ENCODE measurements at regions not wholly inside any gene's neighbourhood (a gene's known extent, or its start where the extent isn't known, plus 50 kb on each side); places are given as distances from the start of the nearest gene placed in this dataset.

DNA sequence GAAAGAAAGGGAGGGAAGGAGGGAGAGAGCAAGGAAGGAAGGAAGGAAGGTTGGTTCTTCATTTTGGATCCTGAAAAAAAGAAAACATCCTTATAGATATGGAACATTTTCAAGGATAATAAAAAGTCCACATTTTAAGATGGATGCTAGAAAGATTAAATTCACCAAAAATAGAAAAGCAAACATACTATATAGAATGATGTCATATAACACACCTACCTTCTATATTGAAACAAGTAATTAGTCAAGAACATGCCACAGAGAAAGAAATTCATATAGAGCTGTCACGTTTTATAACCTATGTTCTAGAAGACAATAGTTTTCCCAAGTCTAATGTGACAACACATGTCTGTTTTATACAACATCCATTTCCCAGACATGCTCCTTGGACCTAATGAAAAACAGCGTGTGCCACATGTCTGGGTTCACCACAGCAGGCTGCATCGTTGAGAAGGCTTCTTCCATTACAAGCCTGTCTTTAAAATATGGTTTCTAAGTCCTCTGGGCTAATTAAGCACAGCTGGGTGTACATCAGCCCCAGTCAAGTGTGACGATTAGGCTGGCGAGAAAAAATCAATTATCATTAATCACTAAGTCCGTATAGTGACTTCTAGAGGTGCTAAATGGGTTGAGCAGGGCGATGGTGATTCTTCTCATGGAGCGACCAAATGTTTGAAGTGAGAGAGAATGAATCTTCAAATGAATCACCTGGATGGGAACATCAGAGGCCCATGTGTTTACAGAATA is 301.8 kb downstream of the TLE1 start:
- no peak for DNase-seq

DNA sequence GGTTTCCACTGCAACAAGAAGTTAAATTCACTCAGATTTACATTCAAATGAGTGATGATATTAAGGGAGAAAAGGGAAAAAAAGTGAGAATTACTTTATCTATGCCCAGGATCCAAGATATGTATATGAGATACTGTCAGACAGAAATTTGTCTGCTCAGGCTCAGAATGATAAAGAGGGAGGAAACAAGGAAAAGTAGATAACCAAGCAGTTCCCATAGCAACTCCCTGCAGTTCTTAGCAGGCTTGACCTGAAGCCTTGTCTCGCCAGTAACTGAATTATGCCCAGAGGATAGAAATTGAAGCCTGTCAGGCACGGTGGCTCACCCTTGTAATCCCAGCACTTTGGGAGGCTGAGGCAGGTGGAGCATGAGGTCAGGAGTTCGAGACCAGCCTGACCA is 304.4 kb downstream of the TLE1 start:
- peak; percentile 0 for DNase-seq

DNA sequence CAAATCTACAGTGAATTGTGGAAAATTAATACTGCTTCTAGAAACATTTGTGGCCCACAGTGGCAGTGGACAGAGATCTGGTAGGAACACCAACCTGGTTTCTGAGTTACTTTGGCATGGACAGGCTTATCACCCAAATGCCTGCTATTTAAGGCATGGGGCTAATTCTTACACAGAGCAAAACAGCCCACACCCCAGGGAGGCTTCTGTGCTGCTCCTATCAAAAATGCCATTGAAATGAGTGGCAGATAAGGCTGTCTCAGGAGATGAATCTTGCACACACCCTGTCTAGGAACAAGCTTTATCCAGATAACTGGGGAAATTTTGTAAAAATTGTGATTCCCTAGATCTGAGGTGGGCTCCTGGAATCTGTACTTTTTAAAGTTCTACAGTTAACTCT is 307.1 kb downstream of the TLE1 start:
- DNase-seq = no peak

DNA sequence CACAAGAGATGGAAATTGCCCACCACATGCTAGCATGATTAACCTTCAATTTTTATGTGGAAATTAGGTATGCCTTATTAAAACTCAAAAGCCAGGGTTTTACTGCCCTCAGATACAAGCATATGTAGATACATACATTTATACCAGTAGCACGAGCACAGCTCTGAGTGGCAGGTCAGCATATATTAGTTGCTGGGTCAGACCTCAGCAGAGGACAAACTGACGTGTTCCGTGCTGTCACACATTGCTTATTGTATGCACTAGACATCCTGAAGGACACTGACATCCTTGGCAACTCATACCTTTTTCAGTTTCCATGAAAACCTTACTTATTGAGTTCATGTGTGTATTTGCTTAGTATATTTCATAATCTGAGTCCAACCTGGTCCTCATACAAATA is 307.7 kb downstream of the TLE1 start:
- no peak for DNase-seq

DNA sequence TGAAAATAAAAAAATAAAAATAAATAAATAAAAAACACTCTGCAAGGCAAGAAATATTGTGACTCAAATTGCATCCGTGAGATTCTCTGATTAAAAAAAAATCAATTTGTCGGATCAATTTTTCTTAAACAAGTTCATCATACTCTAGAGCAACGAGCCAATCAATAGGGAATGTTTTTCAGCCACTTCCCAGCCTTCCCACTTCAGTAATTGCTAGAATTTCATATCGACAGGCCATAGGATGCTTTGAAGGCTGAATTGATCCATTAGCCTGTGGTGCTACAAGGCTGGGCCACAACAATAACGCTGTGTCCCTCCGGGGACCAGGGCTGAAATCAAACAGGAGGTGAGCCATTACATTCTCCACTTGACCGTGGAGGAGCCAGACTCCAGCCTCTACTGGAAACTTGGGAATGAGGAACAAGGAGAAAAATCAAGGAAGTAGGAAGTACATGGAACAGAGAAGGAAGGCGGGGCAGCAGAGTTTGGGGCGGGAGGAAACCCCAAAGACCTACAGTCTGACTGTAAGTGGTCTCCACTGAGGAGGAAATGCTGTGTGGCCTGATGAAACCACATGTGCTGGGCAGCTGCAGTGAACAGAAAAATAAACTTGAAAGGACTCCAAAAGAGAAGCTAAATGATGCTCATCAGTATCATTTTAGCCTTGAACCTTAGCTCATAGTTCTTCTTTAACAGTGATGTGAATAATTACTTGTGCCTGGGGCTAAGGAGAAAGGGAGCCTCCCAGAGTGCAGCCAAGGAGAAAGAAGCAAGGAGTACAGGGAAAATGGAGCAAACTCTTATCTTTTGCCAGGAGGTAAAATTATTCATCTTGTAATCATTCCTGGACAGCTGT is 308.6 kb downstream of the TLE1 start:
- no peak for DNase-seq

DNA sequence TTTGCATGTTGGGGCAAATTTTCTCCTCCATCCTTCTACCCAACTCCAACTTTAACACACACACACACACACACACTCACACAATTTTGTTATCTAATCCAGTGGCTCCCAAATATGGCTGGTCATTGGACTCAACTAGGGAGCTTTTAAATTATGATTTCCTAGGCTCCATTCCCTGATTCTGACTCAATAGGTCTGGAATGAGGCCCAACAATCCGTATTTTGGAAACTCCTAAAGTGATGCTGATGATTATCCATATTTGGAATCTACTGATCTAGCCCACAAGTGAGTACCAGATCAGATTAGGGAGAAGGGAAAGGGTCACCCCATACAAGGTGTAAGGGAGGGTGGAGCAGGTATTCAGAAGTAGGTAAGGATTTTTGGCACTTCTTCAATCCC is 309.7 kb downstream of the TLE1 start:
- no peak for DNase-seq

DNA sequence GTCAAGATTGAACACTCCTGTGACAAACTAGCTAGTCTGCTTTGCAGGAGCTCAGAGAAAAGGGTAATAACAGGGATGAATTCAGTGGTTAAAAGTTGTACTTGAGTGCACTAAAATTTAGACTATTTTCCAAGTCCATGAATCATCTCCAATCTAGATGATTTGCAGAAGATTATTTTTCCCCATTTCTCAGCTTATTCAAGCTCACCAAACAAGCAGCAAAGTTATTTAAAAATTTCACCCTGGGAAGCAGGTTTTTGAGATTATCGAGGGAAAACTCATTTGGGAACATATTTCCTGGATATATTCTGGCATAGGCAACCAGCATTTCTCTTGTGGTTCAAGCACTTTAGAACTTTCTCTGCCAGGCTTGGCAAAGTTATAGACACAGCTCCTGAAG is 311.4 kb downstream of the TLE1 start:
- no peak for DNase-seq

DNA sequence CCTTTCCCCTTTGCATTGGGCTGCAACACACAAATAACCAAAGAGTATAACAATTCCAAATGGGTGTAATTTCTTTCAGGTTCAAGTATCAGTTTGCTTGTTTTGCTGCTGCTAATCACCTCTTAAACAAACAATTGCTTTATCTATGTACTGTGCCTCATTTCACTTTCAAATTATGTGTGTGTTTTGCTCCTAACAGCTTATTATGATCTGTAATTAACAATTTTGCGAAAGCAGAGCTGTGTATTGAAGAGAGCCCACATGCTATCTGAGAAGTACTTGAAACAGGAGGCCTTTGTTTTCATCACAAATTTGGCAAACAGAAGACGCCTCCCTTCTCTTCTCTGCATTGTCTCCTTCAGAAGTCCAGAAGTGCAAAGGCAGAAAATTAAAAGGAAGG is 312.0 kb downstream of the TLE1 start:
- DNase-seq = no peak

DNA sequence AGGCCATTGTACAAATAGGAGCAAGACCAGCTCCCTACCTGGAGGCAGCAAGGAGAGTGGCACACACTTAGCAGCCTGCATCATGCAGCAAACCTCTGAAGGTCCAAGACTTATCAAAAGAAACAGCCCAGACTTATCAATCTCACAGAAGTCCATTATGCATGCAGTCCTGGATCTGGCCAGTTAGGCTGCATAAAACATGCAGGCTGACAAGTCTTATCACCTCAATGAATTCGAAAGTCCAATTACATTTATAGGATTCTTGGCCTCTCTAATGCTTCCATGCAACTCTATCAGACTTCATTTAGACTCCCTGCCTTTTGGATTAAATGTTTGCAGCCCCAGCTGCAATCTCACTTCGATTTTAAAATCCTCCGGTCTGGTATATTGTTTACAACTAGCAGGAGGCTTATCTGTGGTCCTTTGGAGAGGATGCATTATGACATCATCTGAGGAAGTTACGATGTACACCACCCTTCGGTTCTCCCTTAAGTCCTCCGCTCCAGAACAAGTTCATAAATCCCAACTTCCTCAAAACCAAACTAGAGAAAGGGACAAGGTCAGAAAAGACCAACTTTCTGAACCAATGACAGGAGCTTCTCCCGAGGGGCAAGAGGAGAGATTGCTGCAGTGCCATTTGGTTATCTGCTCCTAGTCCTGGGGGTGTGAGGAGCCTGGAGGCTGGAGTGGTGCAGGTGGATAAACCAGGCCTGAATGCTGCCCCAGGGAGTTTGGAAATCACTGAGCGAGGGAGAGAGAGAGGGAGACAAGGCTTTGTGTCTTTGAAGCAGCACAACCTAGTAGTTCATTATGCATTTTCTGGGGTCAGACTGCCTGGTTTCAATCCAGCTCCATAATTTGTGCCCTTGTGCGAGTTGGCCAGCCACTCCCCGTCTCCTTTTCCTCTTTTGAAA is 313.9 kb downstream of the TLE1 start:
- DNase-seq = no peak

DNA sequence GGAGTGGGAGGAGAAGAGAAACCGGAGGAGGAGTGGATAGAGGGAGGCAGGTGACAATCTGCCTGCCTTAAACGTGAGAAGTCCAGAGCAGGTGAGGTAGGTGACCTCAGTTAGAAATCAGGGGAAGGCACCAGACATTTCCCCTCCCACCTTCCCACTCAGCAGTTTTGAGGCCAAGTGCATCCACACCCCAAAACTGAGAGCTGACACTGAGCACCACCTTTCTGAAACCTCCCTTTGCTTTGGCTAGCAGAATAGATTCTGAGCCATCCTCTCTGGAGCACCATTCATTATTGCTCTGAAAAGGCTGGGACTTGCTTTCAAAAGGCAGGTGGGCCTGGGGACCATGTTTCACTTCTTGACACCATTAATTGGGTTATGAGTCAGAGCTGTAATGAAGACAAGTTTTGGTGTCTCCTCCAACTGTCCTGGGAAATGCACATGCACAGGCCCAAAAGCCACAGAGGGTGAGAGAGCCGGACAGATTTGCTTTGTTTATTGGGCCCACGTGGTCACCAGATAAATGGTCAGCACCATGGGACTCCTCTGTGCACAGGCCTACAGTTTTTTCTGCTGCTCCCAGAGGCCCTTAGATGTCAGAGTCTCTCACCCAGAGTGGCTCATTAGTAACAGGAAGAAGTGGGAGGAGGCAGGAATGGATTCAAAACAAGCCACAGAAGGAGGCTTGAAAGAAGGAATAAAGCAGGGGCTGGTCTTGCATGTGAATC is 314.7 kb downstream of the TLE1 start:
- DNase-seq = no peak

DNA sequence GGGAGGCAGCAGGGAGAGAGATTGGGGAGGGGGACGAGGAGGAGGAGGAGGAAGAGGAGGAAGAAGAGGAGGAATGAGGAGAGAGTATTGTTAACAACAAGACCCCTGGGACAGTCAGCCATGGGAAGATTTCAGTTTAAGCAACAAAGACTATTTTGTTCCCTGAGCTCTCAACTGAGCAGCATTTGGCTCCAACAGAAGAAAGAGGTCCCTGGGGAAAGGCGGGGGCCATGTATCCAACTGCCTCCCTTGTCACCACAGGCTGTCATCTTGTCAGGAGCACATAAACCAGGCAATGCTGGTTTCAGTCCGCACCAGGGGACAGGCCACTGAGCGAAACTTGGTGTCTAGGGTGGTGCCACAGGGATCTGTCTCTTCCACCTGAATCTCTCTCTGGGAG is 316.1 kb downstream of the TLE1 start:
- no peak for DNase-seq

DNA sequence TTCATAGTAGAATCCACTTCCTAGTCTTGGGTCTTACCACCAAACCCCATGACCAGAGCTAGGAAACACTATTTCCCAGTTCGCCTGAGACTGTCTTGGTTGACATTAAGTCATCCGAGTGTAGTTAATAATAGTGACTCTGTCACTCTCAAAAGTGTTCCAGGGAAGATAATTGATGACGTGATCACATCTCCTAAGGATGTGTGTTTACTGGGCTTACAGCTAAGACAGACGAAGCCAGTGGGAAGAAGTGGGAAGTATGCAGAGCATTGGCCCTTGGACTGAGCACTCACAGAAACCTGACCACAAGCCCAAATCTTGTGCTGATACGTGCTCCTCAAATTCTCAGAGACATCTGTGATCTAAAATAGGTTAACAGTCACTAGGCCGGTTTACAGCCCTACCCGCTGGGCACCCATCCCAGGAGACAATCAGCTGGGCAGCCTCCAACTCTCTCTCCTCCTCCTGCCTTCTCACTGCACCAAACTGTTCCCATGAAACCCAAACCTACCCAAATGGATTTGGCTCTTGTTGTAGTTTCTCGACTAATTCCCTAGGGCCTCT is 316.6 kb downstream of the TLE1 start:
- no peak for DNase-seq

DNA sequence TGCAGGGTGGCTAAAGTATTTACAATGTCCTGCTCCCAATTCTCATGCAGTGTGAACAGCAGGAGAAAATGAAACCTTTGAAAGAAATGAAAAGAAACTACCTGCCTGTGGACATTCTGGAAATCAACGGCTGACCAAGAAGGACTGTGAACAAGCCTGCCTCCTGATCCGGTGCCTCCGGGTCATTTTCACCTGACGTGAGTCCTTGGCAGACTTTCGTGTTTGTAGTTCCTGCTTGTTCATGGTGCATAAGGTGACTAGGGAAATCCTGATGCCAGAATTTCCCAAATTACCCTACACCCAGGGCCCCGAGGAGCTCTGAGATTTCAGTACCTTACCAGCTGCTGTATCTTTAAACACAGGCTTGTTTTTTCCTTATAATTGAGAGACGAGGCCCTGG is 317.5 kb downstream of the TLE1 start:
- DNase-seq = no peak

DNA sequence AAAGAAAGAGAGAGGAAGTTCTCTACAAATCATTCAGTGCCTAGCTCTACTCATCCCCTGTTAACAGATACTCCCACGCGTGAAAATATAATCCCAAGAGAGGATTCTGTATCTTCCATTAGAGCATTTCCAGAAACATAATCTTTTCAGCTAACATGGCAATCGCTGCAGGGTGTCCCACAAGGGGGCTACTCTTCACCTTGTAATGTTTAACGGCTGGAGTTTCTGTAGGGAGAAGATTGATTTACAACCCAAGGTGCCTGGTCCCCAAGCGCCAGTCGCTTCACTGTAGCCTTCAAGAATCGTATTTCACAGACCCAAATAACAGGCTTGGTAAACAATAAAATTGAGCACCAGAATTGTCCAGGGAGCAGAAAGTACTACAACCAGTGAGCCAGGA is 318.7 kb downstream of the TLE1 start:
- DNase-seq = no peak

DNA sequence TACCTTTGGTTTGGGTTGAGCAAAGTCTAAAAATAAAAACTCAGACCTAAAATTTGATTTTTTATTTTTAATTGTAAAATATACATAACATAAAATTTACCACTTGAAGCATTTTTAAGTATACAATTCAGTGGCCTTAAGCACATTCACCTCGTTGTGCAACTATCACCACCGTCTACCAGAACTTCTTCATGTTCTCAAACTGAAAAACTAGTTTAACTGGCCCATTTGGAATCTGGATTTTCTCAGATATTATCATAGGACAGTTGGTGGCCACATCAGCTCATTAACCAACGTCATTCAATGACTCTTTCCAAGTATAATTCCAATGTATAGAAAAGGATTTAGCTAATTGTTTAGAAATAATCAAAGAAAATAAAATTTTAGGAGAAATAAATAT is 319.3 kb downstream of the TLE1 start:
- DNase-seq = no peak

DNA sequence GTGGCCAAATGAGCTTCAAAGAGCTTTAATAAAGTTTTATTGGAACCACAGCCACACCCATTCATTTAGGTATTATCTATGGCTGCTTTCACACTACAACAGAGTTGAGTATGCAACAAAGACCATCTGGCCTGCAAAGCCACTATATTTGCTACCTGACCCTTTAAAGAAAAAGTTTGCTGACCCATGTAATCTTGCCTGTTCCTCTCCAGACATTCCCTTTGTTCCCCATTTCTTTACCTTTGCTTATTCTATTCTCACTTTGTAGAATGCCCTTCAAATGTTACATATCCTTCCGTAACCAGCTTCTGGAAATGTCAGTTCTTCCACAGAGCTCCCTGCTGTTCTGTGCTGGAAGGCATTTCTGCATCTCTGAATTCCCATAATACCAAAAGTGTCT is 320.2 kb downstream of the TLE1 start:
- no peak for DNase-seq

DNA sequence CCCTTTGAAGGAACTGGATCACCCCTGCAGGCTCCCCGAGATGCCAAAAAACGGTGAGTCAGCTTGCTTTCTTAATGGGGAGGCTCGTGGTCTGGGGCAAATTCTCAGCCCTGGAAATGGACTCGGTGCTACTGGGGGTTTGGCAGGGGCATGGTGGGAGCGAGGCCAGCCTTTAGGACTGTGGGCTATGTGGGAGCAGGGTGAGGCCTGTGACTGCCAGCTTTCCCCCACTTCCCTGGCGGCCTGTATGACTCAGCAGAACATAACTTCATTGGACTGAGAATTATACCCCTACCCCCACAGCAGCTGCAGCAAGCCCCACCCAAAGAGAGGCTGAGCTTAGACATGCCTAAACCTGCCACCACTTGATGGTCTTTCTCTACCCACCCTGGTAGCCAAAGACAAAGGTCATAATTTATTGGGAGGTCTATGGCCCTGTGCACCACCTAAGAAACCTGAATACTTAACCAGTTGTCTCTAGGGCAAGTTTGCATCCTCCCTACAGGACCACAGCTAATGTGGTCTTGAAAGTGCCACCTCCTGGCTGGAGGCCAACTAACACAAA is 325.3 kb downstream of the TLE1 start:
- DNase-seq = no peak

DNA sequence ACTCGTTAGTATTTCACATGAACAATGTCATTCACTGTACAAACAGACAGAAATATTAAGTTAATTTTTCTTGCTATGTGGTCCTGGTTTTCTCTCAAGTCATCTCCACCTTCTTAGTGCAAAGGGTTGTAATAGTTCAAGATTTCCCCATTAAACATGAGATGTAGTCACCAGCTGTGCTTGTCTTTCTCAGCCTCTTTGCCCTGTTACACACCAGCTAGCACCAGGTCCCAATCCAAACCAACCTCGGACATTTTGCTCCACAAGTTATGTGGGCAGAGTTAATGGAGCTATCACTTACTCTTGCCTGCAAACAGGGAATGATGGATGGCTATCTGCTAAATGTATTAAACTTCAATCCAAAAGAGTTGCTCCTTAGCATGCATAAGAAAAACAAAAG is 328.1 kb downstream of the TLE1 start:
- no peak for DNase-seq

DNA sequence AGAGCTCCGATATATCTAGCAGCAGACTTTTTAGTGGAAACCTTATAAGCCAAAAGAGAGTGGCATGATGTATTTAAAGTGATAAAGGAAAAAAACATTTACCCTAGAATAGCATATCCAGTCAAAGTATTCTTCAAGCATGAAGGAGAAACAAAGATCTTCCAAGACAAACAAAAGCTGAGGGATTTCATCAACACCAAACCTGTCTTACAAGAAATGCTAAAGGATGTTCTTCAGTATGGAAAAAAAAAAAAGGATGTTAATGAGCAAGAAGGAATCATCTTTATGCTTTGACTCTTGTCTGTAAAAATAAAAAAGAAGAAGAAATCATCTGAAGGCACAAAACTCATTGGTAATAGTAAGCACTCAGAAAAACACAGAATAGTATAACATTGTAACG is 338.2 kb downstream of the TLE1 start:
- DNase-seq = no peak

DNA sequence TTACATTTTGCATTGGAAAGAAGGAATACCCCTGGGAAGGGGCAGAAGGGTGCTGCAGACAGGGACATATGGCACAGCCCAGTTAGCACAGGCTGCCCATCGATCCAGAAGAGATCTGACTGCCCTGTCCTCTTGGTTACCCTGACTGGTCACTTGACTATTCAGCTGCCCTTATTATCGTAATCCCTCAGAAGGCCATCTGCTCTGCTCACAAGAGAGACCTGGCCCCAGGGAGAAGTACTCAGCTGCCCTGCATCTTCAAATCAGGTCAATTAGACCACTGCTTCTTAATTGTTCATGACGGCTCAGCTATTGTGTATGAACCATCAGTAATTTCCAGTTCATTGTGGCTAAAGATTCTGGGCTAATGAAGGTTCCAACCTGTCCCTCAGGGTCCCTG is 345.0 kb downstream of the TLE1 start:
- DNase-seq = no peak

DNA sequence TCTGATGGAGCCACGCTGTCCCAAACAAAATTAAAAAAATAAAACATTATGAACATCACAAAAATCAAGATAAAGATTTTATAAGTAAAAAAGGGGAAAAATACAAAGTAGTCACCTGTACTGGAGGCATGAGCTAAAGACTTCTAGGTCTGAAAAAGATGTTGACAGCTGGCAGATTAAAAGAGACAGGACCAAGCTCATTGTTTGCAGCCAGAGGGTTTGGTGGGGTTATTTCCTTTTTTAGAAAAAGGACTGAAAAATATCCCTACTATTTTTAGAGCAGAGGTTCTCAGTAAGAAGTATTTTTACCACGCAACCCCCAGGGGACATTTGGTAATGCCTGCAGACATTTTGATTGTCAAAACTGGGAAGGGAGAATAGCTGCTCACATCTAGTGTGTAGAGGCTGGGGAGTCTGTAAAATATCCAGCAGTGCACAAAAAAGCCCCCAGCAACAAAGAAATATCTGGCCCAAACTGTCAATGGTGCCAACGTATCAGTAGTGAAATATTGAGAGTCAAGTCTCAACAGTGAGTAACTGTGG is 353.4 kb downstream of the TLE1 start:
- DNase-seq = no peak

DNA sequence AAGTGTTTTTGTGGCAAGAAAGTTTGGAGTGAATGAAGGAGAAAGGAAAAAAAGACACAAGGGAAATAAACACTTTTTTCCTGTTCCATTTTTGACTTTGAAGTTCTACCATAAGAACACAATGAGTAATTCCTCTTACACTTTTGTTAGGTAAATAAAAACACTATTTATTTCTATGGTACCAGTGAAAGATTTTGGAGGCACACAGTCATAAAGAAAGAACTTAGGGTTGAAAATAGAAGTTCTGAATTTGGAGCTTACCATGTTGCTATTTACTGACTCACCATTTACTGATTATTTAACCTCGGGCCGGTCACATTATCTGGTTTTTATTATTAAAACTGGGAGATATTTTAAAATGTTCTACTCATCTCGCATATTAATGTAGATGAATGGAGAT is 367.8 kb downstream of the TLE1 start:
- DNase-seq = no peak
